DMS153 treated with DMSO at 0.1 percent for 48 hours (cell line): ENCODE measurements at regions not wholly inside any gene's neighbourhood (a gene's known extent, or its start where the extent isn't known, plus 50 kb on each side); places are given as distances from the start of the nearest gene placed in this dataset.
"Not testable (repeated sequence)": the region's sequence is repeated elsewhere in the genome, so short reads cannot be mapped to it uniquely, and the experiment has no call there.

Experiments used
- DNase-seq: peaks from one replicate; lab custom pipeline; 2025; ENCODE audit not compliant: unreplicated experiment; lab: John Stamatoyannopoulos, UW

GRCh38 chr2:95654897-95655296 lies 63.1 kb downstream of the TRIM43 start:
- DNase-seq: not testable (repeated sequence)

- DNase-seq: not testable (repeated sequence)
Observed at GRCh38 chr2:95656553-95656952, 64.8 kb downstream of the TRIM43 start.

DNA sequence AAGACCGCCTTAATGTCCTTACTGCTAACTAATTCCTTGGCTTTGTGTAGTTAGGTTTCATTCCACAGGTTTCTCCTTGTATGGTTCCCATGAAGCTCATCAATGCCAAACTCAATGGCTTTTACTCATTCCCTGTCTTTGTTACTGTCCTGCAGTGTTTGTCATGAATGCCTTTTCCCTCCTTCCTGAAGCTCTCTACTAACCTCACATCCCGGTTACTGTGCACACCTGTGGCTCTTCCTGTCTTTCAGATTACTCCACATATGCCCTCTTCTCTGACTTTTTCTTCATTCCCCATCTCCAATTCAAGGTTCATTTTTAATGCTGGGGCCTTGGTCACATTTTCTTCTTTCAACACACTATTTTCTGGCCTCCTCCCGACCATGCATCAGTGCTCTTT lies 66.1 kb downstream of the TRIM43 start:
- DNase-seq: not testable (repeated sequence)

DNA sequence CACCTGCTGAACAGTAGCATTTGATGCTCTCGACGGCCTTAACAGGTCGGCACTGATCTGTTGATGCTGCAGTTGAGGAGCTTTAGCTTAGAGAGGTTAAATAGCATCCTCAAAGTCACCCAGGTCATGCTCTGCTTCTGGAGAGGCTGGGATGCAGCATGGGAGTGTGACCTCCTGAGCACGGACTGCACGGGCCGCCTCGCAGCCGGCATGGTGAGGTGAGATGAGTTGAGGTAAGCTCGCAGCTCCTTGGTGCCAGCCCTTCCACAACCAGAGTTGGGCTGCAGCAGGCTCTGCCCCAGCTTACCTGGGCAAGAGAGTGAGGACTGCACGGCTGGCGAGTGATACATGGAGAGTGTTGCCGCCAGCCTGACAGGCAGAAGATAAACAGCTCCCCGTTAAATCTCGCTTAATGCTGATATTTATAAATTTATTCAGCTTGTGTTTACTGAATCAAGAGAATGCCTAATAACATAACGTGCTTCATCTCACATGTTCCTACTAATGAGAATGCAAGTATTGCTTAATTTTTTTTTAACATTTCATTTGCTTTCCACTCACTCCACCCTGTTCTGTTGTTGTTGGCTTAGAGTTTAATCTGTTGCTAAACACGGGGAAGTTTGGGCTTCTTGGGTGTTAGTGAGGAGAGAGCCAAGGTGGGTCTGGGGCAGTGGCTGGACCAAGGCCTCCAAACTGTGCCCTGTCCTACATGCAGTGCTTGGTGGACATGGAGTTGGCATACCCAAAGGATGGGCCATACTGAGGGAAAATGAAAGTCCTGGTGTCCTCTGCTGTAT lies 69.2 kb downstream of the TRIM43 start:
- DNase-seq: not testable (repeated sequence)

DNA sequence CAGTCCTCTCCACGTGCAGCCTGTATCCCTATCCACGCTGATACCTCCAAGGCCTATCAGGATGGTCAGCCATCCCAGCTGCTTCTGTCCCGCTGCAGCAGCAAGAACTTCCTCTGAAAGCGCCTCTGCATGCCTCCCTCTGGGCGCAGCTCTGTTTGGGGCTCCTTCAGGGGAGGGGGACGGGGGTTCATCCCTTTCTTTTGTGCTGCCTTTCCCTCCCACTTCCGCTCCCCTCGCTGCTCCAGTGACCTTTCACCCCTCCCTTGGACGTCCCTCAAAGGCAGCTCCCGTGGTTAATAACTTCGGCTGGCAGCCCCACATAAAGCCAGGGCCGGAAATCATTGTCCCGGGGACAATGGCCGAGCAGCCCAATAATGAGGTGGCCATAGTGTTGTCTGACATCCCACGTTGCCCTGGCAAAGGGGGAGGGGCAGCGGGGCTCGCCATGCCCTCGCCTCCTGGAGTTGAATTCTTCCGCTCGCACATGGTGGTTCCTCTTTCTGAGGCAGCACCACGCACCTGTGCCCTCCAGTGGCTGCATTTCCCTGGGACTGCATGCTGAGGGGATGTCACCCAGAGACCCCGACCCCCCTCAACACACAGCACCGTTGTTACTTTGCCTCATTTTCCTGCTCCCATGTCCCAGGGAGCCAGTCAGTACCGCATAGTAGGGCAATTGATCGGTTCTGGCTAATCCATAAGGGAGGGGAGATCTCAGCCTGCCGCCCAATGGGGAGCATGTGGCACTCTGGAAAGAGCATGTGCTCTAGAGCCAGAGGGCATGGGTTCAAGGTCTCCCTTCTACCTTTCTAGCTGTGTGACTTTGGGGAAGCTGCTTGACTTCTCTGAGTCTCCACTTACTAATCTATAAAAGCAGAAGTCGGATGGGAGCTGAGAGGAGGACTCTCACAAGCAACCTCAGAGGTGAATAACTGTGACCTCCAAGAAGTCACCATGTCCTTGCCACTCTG lies 72.0 kb downstream of the TRIM43 start:
- not testable (repeated sequence) for DNase-seq

DNA sequence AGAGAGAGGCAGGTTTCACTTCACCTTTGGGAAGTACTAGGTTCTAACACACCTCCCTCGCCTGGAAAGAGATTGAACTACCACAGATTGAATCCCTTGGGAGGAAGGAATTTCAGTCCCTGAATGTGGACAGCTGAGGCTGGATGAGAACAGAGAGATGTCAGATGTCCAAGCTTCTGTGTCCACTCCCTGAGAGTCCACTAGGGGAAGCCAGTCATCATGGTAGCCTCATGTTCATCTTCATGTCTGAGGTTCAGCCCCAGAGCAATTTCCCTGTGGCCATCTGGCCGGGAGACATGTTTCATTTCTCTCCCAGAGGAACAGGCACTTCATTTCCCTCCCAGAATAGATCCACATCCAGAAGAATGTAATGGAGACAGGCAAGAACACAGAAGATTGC lies 74.8 kb downstream of the TRIM43 start:
- DNase-seq: not testable (repeated sequence)

- DNase-seq: no peak
Observed at GRCh38 chr2:95667480-95667879, 75.7 kb downstream of the TRIM43 start.

GRCh38 chr2:95668934-95669333 lies 77.1 kb downstream of the TRIM43 start:
- DNase-seq: not testable (repeated sequence)

DNA sequence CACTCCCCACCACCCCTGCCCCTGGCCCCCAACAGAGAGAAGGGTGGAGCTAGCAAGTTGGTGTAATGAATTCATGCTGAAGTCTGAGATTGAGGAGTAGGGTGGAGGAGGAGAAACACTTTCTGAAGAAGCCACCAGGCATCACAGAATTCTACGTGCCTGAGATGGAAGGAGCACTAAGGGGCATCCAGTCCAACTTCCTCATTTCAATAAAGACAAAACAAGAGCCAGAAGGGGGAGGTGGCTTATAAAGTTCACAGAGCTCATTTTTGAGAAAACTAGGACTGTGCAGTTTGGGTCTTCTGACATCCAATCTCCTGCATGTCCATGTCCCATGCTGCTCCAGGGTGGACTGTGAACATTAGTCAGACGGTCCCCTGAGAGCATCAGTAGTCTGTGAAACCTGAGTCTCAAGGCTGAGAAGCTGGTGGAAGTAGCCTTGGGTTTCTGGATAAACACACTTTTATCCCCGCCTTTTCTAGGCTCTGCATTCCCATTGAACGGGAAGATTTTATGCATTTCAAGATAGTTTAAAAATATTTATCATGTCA lies 77.7 kb downstream of the TRIM43 start:
- DNase-seq: no peak

GRCh38 chr2:95670167-95670566 lies 78.4 kb downstream of the TRIM43 start:
- DNase-seq: no peak

GRCh38 chr2:95670686-95671085 lies 78.9 kb downstream of the TRIM43 start:
- DNase-seq: no peak

DNA sequence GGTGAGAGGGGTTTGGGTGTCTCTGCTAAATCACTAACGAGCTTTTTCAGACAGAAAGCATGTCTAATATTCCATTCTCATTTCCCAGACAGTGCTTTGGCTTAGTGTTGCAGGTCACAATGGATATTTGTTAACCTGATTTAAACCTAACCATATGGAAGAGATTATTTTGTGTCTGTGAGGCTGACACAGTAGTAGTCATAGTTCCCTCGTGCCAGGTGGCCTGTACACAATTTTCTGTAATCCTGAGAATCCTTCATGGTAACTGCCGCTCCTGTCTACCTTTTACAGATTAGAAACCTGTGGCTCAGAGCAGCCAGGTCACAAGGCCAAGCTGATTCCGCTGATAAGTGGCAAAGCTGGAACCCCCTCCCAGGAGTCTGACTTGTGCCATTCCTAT lies 79.4 kb downstream of the TRIM43 start:
- not testable (repeated sequence) for DNase-seq

DNA sequence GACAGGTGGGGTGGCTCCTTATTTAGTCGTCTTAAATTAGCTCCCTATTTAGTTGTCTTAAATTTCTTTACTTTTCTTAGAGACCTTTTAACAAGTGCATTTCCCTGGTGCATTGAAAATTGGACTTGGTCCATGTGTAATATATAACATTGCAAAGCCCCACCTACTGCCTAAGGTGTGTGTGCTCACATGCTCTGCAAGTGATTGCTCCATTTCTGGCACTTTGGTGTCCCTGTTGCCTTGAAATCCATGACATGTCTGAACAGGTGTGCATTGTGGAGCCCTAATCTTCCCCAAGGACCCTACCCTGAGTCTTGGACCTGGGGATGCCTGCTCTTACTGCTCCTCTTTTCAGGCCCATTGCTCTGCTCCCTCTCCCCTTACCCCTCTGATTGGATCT lies 80.2 kb downstream of the TRIM43 start:
- DNase-seq: not testable (repeated sequence)

DNA sequence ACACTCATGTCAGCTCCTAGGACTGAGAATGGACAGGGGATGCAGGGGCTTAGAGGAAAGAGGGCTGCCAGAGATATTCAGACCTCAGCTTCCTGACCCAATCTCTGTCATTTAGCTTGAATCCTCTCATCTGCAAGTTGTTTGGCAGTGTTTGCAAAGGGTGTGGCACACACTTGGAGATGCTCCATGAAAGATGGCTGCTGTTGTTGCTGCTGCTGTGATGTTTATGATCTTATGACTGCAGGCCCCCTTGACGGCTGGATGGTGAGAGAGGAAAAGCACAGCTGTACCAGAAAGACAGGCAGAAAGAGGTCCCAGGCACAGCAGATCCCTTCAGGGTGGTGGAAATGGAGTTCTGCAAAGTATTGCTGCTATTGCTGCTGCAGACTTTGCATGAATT lies 80.7 kb downstream of the TRIM43 start:
- DNase-seq: not testable (repeated sequence)

- no peak for DNase-seq
Observed at GRCh38 chr2:95674186-95674585, 82.4 kb downstream of the TRIM43 start.

GRCh38 chr2:95676573-95676972 lies 84.8 kb downstream of the TRIM43 start:
- DNase-seq: not testable (repeated sequence)

GRCh38 chr2:95677346-95677745 lies 85.5 kb downstream of the TRIM43 start:
- no peak for DNase-seq

GRCh38 chr2:95677833-95678232 lies 86.0 kb downstream of the TRIM43 start:
- not testable (repeated sequence) for DNase-seq

- not testable (repeated sequence) for DNase-seq
Observed at GRCh38 chr2:95681158-95681557, 89.4 kb downstream of the TRIM43 start.

DNA sequence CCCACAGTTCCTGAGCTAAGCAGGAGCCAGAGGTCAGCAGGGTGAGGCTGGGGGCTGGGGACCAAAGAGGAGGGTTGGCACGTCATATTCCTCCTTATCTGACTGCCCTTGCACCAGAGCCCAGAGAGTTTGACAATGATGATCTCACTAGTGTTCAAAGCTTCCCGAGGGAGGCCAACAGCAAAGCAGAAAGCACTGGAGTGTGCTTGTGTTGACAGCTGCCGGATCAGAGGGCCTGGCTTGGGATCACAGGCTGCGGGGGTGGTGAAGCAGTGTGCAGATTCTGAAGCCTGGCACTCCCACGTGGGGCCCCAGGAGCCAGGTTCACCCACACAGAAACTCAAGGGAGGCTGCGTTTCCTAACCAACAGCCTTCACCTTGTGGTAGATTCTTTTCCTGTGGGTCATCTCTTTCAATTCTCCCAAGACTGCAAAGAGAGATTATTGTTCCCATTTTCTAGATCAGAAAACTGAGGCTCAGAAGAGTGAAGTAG lies 89.8 kb downstream of the TRIM43 start:
- DNase-seq: not testable (repeated sequence)

DNA sequence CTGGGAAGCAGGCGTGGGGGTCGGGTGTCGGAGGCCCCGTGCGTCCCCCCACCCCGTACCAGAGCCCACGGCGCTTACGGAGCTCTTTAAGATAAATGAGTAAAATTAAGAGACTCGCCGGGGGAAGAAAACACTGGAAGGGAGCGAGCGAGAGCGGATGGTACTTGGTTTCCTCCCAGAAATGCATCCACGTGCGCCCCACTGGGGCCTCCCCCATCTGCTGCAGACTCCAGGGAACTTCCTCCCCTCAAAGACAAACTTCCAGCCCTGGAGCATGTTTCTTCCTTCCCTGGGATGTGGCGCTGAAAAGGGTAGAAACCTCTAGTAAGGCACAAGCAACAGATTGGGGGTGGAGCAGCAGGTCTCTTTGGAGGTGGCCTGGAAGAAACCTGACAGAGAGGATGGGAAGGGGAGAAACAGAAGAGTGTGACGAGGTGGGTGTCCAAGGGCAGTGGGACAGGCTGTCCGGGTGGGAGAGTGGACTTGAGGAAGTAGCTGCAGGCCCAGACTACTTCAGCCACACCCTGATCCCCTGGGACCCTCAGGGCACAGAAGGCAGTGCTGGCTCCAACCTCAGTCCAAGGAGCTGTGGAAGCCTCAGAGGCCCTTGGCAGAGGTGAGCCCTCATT lies 91.2 kb downstream of the TRIM43 start:
- not testable (repeated sequence) for DNase-seq
